ENCODE measurements at regions not wholly inside any gene's neighbourhood (a gene's known extent, or its start where the extent isn't known, plus 50 kb on each side); places are given as distances from the start of the nearest gene placed in this dataset.

GRCh38 chr3:177426106-177426877, 229.0 kb upstream of the TBL1XR1 start:
- TF ChIP-seq CTCF (IDR thresholded peaks at IDR 0.05; ENCODE audit: extremely low read depth in 1 of 2, insufficient read depth in 1 of 2, low read depth in 1 of 2, low read length in 2 of 2) (no peak), EZH2 (IDR thresholded peaks at IDR 0.05; ENCODE audit: borderline replicate concordance, low read depth, low read length, severe bottlenecking) (no peak)
